ENCODE measurements at regions not wholly inside any gene's neighbourhood (a gene's known extent, or its start where the extent isn't known, plus 50 kb on each side); places are given as distances from the start of the nearest gene placed in this dataset.
A peak's percentile ranks its signal among the peaks of the same experiment; 100 is the strongest.

DNA sequence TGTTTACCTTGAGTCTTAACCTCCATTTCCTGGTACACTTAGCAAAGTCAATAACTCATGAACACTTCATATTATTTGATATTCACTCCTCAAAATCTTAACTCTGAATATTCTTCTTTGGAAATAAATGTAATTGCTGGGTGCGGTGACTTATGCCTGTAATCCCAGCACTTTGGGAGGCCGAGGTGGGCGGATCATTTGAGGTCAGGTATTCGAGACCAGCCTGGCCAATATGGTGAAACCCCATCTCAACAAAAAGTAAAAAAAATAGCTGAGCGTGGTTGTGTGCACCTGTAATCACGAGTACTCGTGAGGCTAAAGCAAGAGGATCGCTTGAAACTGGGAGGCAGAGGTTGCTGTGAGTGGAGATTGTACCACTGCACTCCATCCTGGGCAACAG lies 201.3 kb upstream of the DSEL start:
- DNase-seq: no peak

DNA sequence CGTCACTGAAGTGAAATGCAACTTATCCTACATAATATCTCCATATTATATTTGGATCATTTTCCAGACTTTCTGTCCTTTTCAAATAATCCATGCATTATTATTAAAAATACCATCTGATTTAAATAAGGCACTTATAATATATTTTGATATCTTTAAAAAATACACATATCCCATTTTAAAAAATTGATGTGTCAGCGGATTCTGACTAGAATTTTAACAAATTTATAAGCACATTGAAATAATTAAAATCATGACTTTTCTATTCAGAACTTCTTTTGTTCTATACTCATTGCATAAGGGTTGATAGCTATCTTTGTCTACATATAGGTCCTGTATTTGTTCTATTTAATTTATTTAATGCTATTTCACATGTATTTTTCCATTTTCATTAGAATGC lies 199.0 kb upstream of the DSEL start:
- no peak for DNase-seq

DNA sequence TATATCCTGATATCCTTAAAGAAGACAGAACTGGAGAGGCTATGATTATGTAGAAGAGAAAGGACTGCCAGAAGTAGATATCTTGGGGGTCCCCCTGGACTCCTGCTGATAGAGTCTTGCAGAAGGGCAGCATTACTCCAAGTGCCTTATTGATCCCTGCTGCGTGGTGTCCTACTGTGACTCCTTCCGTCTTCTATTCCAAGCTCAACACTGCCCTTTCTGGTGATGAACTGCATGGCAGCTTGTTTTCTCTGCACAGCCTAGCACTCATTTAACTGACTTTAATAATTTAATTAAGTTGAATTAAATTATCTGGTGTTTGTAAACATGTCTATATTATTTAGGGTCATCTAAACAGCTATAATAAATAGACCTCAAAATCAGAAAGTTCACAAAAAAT lies 194.1 kb upstream of the DSEL start:
- no peak for DNase-seq

- DNase-seq: no peak
These were observed 189.2 kb upstream of the DSEL start for GRCh38 chr18:67705748-67706147.

DNA sequence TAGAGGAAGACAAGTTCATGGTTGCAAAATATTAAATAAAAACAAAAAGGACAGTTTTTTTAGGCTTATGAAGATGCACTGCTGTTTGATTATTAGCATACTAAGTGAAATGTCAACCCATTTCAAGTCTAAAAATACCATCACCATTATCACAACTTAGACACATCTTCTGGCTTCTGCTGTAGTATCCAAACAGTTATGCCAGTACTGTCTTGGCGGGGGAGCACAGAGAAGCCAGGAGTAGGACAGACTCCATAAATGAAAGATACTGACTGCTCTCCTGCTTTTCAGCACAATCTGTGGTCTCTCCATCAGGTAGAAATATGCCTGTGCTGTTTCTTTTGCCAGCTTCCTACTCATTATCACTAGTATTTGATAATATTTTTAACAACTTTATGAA lies 179.2 kb upstream of the DSEL start:
- no peak for DNase-seq

GRCh38 chr18:67694787-67695186 lies 178.3 kb upstream of the DSEL start:
- no peak for DNase-seq

DNA sequence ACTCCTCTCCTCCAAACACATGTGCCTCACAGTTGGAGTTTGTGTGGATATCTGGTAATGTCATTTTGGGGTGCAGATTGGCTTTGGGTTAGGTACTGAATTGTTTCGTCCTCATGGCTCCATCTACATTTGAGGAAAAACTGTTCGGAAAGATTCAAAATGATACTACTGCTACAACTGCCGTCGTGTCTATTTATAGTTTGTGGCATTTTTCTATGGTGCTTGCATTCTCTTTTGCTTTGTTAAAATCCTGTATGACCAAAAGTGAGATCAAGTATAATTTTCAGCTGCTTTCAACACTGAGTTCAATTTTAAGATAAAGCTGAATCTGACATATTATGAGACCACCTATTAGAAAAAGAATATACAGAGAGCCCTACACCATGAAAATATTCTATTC lies 176.3 kb upstream of the DSEL start:
- no peak for DNase-seq

- no peak for DNase-seq
These were observed 166.0 kb upstream of the DSEL start for GRCh38 chr18:67682516-67682915.

DNA sequence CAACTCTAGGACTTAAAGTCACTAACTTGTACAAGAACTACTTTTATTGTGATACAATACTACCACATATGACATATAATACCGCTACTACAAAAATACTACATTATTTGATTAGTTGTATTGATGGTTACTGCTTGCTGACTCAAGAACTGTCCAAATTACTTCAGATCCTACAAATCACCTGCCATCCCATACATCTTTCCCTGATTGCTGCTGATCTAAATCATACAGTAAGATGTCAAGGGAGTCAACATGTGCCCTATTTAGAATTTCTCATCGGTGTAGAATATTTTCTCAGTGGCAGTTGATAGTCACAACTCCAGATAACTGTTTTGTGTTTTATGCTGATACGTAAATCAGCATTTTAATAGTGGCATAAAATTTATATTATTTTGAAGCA lies 161.0 kb upstream of the DSEL start:
- DNase-seq: no peak

GRCh38 chr18:67672716-67673115 lies 156.2 kb upstream of the DSEL start:
- no peak for DNase-seq

DNA sequence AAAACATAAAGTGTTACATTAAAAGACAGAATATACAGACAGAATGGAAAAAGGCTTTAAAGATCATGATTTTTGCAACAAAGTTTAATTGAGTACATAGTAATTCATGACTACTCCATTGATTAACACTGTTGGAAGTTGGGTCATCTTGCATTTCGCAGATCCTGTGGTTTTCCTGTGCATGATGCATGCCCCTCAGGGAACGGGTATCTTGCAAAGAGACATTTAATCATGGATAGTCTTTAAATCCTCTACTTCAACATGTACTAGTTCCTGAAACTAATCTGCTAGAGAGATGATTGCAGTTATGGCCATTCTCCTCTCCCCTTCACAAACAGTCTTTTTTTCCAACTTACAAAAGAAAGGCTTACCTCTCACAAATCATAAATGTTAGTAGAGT lies 155.6 kb upstream of the DSEL start:
- DNase-seq: no peak

- no peak for DNase-seq
These were observed 153.6 kb upstream of the DSEL start for GRCh38 chr18:67670024-67670543.

GRCh38 chr18:67665266-67665665 lies 148.7 kb upstream of the DSEL start:
- no peak for DNase-seq

GRCh38 chr18:67662996-67663395 lies 146.5 kb upstream of the DSEL start:
- DNase-seq: no peak

DNA sequence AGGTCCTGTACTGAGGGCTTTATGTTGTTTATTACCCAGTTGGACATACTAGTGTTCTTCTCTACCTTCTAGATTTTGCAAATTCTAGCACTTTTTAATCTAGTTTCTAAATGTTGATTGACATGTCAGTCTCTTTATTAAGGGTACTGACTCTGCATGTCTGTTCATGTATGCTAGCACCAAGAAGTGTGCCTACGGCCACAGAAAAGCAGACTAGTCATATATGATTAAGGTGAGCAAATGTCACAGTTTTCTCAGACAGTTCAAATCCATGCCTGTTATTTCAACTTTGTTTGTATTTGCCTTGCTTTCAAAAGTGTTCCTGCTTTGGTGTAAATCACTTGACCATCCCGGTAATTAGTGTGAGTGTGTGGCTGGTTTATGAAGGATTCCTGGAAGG lies 145.0 kb upstream of the DSEL start:
- no peak for DNase-seq

DNA sequence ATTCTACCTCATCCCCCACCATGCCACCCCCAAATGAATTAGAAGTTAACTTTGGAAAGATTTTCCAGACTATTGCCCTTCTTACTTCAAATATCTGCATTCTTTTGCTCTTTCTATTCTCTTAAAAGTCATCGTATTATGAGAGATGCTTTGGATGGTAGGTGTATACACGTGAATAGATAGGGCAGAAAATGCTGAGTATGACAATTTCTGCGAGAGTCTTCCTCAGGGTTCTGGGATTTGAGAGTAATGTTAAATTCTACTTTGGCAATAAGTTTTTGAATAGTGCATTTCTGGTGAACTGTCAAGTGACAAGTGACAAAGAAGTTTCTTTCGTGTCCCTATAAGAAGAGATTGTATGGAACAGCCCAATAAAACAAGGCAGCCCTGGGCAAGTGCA lies 137.6 kb upstream of the DSEL start:
- no peak for DNase-seq

- no peak for DNase-seq
These were observed 135.8 kb upstream of the DSEL start for GRCh38 chr18:67652288-67652687.

DNA sequence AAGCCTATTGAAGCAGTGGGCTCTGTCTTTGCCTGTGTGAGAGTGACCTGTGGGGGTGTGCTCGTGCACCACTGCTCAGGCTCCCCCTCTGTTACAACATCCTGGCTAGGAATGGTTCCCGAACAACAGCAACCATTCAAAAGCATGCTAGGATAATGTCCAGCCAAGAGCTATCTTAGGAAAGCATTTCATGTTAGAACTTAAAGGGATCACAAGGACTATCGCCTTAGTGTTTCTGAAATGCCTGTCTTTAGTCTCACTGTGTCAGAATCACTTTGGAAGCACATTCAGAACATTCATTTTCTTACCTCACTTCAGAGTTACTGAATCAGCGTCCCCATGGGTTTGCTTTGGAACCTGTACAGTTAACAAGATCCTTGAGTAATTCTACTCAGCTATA lies 134.9 kb upstream of the DSEL start:
- DNase-seq: no peak

DNA sequence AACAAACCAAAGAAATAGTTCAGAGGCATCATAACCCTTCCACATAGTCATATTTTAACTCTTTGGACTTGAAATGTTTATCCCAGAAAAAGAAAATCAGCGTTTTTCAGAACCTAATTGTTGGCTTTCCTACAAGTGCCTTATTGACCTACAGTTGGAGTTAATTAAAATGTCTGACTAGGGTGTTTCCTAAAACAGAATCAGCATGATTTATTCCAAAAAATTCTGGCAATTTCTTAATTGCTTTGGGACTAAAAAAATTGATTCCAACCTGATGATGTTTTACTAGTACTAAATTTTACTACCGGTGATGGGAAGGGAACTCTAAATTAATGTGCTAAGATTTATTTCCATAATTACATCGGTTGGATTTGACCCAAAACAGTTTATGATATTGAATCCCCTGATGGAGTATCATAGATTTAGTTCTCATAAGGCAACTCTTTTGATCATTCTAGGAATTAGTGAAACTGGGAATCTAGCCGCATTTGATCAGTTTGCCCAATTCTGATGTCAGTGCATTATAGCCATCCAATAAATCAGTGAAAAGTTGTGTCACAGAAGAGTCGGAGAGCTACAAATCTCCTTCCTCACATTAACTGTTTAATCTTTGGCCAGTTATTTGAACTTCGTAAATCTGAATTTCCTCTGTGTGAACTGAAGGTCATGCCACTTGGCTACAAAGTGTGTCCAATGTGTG lies 134.3 kb upstream of the DSEL start:
- no peak for DNase-seq

GRCh38 chr18:67646890-67647289 lies 130.4 kb upstream of the DSEL start:
- DNase-seq: no peak

DNA sequence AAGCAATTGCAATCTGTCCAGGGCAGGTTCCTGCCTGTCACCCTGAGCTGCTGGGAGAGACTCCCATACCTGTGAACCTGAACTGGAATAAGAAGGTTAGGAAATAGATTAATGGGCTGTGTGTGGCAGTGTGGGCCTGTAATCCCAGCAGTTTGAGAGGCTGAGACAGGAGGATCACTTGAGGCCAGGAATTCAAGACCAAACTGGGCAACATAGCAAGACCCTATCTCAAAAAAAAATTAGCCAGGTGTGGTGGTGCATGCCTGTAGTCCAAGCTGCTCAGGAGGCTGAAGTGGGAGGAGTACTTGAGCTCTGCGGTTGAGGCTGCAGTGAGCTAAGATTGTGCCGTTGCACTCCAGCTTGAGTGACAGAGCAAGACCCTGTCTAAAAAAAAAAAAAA lies 127.7 kb upstream of the DSEL start:
- DNase-seq: no peak

DNA sequence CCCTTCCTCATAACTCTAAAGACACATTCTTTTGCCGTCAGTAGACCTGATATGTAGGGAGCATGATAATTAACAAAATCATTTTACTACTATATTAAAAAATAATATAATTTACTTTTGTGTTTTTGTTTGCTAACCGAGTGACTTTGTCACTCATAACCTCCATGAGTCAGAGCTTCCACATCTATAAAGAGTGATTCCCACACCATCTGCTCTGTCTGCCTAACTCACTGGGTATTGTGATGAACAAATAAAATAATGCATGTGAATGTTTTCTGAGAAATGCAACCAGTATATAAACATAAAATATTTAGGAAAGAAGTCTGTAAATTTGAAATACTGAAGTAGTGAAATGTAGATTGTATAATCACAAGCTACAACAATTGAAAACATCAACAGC lies 123.4 kb upstream of the DSEL start:
- DNase-seq: no peak

GRCh38 chr18:67636597-67637385 lies 120.3 kb upstream of the DSEL start:
- DNase-seq: no peak

DNA sequence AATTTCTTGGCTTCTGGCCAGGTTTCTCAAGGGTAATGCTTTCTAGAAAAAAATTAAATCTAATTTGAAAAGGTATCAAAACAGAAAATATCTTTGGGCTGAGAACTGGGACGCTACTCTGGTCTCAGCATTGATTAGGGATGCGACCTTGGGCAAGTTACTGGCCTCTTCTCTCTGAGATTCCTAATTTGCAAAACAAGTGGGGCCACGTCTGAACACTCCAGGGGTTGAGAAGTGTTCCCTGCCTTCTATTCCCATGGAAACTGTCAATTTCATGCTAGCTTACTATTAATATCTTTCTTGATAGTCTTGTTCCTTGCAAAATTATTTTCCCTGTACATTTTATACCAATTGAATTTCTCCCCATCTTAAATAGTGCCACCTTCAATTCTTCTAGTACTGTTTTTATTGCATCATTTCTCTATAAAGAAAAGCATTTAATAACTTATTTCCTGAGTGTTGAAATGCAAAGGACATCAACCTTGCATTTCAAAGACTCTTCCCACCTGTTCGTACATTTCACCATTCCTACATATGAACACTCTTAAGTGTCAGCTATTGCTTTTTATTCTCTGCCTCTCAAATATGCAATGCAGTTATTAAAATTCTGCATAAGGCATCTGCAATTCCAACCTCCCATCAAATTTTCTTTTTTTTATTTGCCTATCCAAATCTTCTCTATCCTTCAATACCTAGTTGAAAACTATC lies 118.3 kb upstream of the DSEL start:
- DNase-seq: peak; percentile 41
